ENCODE measurements at regions not wholly inside any gene's neighbourhood (a gene's known extent, or its start where the extent isn't known, plus 50 kb on each side); places are given as distances from the start of the nearest gene placed in this dataset.

- H4K5ac ChIP-seq (ENCODE audit: insufficient read length, low read depth, low read length) = no peak overlapping the region
- H2BK20ac ChIP-seq (ENCODE audit: low read length) = no peak overlapping the region
- no peak overlapping the region for H4K8ac ChIP-seq (ENCODE audit: extremely low read depth, insufficient read depth, low read length)
- H2BK15ac ChIP-seq (ENCODE audit: low read length) = no peak overlapping the region
- DNase-seq (ENCODE audit: low read depth in 1 of 2, low spot score in 2 of 2) = no peak
- 83% methylated on average over 3 of the region's 3 CpGs; no CpG with 5 or more reads in 1 of the 2 experiments for WGBS, 2 experiments (ENCODE audit: extremely low coverage in 1 of 2, insufficient coverage in 1 of 2, insufficient read length in 1 of 2, insufficient replicate concordance in 2 of 2, low coverage in 1 of 2, low lambda C conversion rate in 2 of 2, missing lambda C conversion rate in 1 of 2)
- no peak overlapping the region for H2BK12ac ChIP-seq (ENCODE audit: low read depth, low read length)
- H3K4me3 ChIP-seq (ENCODE audit: extremely low read depth in 1 of 4, insufficient read depth in 2 of 4, low read depth in 3 of 4, low read length in 4 of 4) = no peak overlapping the region
- no peak overlapping the region for H3K14ac ChIP-seq (ENCODE audit: insufficient read length)
- no peaks in the 10 kb centered on the region for H4K20me1 ChIP-seq (replicated peaks in 1 of 2; ENCODE audit: control insufficient read depth in 1 of 2, insufficient read depth in 2 of 2, low read length in 2 of 2)
- no peaks in the 10 kb centered on the region for H3K23me2 ChIP-seq (ENCODE audit: low read depth, low read length)
- no peak overlapping the region; the same call in 1 of the 2 replicates for H3K18ac ChIP-seq (ENCODE audit: extremely low read depth, low read length)
- H3K27me3 ChIP-seq (replicated peaks in 1 of 4; ENCODE audit: control insufficient read depth in 3 of 4, extremely low read depth in 1 of 4, insufficient read depth in 3 of 4, low read length in 3 of 4) = peaks cover 0 to 2% (median 0%) of the 10 kb centered on the region in 4 experiments; a peak in 2 of 7 replicates
- no peak overlapping the region for H2BK5ac ChIP-seq (ENCODE audit: low read depth, low read length)
- no peak overlapping the region for H3K9ac ChIP-seq (replicated peaks in 1 of 4; ENCODE audit: extremely low read depth in 1 of 4, low read depth in 3 of 4, low read length in 3 of 4)
- H3K27ac ChIP-seq (ENCODE audit: low read depth, low read length) = no peak overlapping the region
- POLR2A ChIA-PET (ENCODE audit: partially characterized antibody) = interaction anchor here (0.6 to 0.7 kb wide), 2 partner anchors 425 to 1951 kb away, joined by 3 read pairs; no protein-coding TSS in a partner anchor
- no peaks in the 10 kb centered on the region for H3K79me1 ChIP-seq (ENCODE audit: low read depth, low read length)
- no peaks in the 10 kb centered on the region for H3K36me3 ChIP-seq (ENCODE audit: control insufficient read depth in 2 of 4, insufficient read depth in 4 of 4, low read length in 3 of 4)
- FAIRE-seq = no peak
- CTCF ChIA-PET (ENCODE audit: partially characterized antibody) = interaction anchor here (0.8 to 2.9 kb wide), 7 partner anchors 10 to 70 kb away, joined by 3 to 17 read pairs (median 3); no protein-coding TSS in a partner anchor
- no peak overlapping the region for H3K23ac ChIP-seq (ENCODE audit: insufficient read length)
- no peak overlapping the region for H4K91ac ChIP-seq (replicated peaks; ENCODE audit: insufficient read length, low read length)
- H3K4me2 ChIP-seq (ENCODE audit: insufficient read depth in 1 of 2, low read depth in 2 of 2, low read length in 2 of 2) = peak overlapping the region; percentile 3 to 15; a peak in 1 of 4 replicates
- H2AK5ac ChIP-seq (ENCODE audit: low read depth, low read length) = no peak overlapping the region
- H2BK120ac ChIP-seq (replicated peaks; ENCODE audit: low read depth, low read length) = no peak overlapping the region
- no peaks in the 10 kb centered on the region for H3K79me2 ChIP-seq (ENCODE audit: control insufficient read depth in 1 of 2, insufficient read depth in 2 of 2, low read length in 2 of 2)
- H2AFZ ChIP-seq (ENCODE audit: low read length) = no peak overlapping the region
- H3K9me3 ChIP-seq (ENCODE audit: insufficient read depth in 2 of 2, low read depth in 1 of 2, low read length in 1 of 2) = no peaks in the 10 kb centered on the region
- H3K4me1 ChIP-seq (replicated peaks in 1 of 4; ENCODE audit: control insufficient read depth in 3 of 4, insufficient read depth in 4 of 4, low read length in 3 of 4) = peaks cover 2 to 12% (median 7%) of the 10 kb centered on the region in 4 experiments; a peak in 4 of 7 replicates
- H3K4ac ChIP-seq (replicated peaks; ENCODE audit: insufficient read length, low read depth, low read length) = no peak overlapping the region
- H3K56ac ChIP-seq (replicated peaks; ENCODE audit: insufficient read length, low read depth, low read length) = no peak overlapping the region
- no peak for TF ChIP-seq CEBPB (IDR thresholded peaks at IDR 0.05; ENCODE audit: low read depth, low read length)
- no peak for TF ChIP-seq SP2 (IDR thresholded peaks at IDR 0.05; ENCODE audit: low read length)
- TF ChIP-seq KDM1A (IDR thresholded peaks at IDR 0.05; ENCODE audit: borderline replicate concordance, low read length) = no peak
- no peak for TF ChIP-seq NRF1 (IDR thresholded peaks at IDR 0.05; ENCODE audit: low read depth, low read length)
- TF ChIP-seq JUN (IDR thresholded peaks at IDR 0.05; ENCODE audit: low read depth, low read length) = no peak
- no peak for TF ChIP-seq SIX5 (IDR thresholded peaks at IDR 0.05; ENCODE audit: low read depth, low read length)
- TF ChIP-seq RBBP5 (IDR thresholded peaks at IDR 0.05; ENCODE audit: borderline replicate concordance, low read depth, low read length) = no peak
- no peak for TF ChIP-seq SP4 (IDR thresholded peaks at IDR 0.05; ENCODE audit: low read length)
These were observed 836.0 kb downstream of the MAFB start for GRCh38 chr20:39853050-39853449.
